DMS79 (cell line): ENCODE measurements at regions not wholly inside any gene's neighbourhood (a gene's known extent, or its start where the extent isn't known, plus 50 kb on each side); places are given as distances from the start of the nearest gene placed in this dataset.

Experiments used
- DNase-seq: peaks from one replicate; lab custom pipeline; 2025; lab: John Stamatoyannopoulos, UW

DNA sequence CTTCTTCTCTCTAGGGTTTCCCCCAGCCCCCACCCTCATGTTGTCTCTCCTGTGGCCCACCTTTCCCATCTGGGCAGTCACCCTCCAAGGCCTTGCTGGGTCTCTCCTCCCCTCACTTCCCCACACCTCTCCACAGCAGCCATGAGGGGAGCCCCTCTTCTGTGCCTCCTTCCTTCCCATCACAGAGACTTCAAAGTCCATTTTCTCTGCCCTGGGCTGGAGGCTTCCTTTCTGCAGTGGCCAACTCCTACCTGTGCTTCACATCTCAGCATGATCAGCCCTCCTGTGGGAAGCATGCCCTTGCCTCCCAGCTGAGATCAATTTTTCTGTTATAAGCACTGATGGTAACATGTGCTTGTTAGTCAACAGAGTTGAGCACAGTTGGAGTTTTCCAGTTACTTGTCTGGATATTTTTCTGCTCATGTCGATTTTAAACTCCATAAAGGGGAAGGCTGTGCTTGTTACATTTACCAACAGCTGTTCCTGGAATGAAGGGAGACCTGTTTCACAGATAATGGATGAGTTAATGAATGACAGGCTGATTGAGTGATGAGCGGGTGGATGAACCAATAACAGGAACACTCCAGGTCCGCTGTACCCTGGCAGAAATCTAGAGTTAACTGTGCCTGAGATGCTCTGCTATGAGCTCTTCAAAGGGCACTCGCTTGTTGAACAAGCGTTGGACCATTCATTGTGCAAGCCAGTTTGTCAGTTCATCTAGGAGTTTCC is 71.4 kb upstream of the PRSS58 start:
- DNase-seq = no peak

DNA sequence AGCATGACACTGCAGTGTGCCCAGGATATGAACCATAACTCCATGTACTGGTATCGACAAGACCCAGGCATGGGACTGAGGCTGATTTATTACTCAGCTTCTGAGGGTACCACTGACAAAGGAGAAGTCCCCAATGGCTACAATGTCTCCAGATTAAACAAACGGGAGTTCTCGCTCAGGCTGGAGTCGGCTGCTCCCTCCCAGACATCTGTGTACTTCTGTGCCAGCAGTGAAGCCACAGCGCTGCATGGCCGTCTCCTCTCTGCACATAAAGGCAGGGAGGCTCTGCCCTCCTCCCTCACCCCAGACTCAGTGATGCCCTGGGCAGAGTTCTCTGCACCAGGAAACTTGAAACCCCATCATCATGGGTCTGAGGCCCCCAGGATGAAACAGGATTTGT is 70.7 kb upstream of the PRSS58 start:
- no peak for DNase-seq

DNA sequence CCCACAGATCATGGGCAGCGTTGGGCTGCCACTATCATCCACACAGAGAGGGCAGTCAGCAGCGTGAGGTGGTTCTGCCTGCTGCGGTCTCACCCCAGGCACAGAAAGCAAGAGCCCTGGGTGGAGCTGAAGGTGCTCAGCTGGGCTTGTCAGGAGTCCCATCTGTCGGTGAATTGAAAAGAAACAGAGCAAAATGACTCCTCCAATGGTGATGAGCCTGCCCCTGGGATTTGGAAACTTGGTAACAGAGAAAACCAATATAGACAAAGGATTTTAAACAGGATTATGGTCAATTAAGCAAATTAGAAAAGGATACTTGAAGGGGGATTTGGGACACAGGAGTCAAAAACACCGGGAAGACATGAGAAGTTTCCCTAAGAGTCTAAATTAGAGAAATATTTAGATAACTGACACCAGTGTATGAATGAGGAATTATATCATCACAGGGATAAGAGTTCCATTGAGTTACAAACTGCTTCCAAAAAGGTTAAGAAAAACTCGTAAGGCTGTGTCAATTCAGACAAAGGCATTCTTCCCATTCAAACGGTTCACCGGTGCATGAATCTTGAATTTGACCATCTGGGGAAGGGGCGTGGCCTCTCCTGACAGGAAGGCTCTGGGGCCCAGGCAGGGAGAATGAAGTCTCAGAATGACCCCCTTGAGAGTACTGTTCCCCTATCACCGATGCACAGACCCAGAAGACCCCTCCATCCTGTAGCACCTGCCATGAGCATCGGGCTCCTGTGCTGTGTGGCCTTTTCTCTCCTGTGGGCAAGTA is 70.0 kb upstream of the PRSS58 start:
- no peak for DNase-seq

DNA sequence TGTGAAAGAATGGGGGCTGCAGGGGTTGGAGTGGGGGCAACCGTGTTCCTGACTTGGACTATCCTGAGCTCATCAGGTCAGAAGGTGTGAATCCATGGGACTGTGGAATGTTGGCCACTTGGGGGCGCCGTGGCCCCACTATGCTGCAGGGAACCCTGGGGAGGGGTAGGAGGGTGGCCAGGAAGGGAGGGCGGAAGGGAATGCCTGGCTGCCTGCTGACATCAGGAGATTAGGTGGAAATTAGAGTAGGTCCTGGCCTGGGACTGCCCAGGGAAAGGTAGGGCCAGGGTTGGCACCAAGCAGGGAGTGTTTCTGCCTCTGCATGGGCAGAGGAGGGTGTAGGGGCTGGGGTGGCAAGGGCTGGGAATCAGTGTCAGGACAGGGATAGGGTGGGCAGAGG is 65.8 kb upstream of the PRSS58 start:
- DNase-seq = no peak

DNA sequence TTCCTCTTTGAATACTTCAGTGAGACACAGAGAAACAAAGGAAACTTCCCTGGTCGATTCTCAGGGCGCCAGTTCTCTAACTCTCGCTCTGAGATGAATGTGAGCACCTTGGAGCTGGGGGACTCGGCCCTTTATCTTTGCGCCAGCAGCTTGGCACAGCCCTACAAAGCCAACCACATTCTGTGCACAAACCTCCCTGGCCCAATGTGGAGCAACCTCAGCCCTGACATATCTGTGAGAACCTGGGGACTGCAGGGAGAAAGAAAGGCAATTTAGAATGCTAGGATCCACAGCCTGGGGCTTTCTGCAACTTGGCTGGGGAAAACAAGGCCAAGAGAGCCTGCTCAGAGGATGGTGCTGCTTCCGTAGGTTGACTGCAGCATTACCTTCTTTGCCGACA is 63.5 kb upstream of the PRSS58 start:
- no peak for DNase-seq

DNA sequence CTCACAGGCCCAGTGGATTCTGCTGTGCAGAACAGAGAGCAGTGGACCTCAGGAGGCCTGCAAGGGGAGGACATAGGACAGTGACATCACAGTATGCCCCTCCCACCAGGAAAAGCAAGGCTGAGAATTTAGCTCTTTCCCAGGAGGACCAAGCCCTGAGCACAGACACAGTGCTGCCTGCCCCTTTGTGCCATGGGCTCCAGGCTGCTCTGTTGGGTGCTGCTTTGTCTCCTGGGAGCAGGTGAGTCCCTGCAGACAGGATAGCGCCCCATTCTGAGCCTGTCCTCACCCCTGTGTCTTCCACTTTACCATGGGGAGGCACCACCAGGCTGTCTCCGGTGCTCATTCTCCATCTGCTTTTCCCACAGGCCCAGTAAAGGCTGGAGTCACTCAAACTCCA is 63.0 kb upstream of the PRSS58 start:
- DNase-seq = no peak

DNA sequence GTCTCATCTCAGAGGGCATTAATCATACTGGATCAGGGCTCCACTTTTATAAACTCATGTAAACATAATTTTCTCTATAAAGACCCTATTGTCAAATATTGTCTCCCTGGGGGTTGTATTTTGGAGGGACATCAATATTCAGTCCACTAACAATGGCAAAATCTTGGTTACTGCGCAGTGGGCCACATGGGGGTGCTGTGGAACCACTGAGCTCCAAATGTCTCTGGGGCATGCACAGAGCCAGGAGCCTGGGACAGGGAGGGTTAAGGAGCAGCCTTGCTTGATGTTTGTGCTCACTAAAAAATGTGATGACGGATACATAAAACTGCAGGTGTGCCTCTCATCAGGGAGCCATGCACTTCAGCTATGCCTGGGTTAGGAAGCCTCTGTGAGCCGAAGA is 62.1 kb upstream of the PRSS58 start:
- no peak for DNase-seq

DNA sequence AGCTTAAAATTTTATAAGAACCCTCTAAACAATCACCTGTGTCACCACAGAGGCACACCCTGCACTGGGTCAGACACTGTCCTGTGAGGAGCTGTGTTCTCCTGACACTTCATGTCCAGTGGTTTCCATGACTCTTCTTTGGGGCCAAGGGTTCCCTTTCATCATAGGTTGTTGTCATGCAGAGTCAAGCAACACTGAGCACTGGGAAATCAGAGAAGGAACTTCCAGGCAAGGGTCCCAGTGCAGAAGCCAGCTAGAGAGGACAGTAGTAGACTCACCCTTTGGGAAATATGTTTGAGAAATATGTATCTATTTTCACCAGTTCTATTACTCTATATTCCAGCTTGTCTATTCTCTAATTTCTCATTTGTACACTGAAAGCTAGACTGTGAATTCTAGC is 56.4 kb upstream of the PRSS58 start:
- no peak for DNase-seq

DNA sequence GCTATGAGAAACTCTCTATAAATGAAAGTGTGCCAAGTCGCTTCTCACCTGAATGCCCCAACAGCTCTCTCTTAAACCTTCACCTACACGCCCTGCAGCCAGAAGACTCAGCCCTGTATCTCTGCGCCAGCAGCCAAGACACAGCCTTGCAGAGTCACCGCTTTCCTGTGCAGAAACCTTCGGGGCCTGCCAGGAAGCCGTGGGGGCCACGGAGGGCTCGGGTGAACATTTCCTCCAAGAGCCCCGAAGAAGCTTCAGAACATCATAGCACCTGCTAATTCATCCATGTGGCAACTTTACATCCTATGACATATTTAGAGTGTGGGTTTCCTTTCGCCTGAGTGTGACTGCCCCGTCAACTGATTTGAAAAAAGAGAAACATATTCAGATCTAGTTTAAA is 55.7 kb upstream of the PRSS58 start:
- no peak for DNase-seq

DNA sequence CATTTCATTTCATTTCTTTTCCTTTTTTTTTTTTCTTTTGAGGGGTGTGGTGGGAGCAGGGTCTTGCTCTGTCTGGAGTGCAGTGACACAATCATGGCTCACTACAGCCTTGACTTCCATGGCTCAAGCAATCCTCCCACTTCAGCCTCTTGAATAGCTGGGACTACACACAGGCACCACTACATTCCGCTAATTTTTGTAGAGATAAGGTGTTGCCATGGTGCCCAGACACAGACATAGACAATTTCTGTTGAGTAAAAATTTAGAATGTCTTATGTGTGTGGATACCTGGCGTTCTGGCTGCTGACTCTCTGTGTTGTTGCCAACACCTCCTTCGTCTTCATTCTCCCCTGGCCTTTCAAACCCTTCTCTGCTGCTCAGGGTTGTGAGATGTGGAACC is 54.0 kb upstream of the PRSS58 start:
- DNase-seq = no peak

DNA sequence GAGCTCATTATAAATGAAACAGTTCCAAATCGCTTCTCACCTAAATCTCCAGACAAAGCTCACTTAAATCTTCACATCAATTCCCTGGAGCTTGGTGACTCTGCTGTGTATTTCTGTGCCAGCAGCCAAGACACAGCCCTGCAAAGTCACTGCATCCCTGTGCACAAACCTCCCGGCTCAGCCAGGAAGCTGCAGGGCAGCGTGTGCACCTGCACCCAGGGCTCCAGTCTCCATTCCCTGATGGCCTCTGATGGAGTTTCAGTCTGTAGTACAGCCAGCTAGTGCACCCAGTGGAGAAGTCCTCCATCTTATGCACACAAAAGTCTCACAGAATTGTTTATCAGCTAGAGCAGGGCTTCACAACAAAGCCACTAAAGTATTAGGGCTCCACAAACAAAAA is 51.1 kb upstream of the PRSS58 start:
- DNase-seq = no peak

DNA sequence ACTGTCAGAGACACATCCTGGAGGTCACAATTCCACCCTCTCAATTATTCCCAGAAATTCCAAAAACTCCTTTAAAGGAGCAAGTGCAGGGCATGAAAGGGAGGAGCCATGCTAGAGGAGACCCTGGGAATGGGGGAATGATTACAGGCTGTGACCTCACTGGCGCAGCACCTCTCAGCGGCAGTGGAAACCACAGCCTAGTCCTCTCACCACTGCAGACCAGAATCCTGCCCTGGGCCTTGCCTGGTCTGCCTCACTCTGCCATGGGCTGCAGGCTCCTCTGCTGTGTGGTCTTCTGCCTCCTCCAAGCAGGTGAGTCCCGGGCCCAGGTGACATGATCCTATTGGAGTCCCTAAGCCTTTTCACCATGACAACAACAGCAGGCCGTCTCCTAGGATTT is 50.5 kb upstream of the PRSS58 start:
- DNase-seq = no peak
